Gastroesophageal sphincter (tissue), 3 donors: ENCODE measurements at regions not wholly inside any gene's neighbourhood (a gene's known extent, or its start where the extent isn't known, plus 50 kb on each side); places are given as distances from the start of the nearest gene placed in this dataset.

Source experiments
- CTCF ChIP-seq, 4 experiments: fragments of 200-600 bp in 2 of 4; fragments of 450-650 bp in 2 of 4; sonication (generic) in 1 of 4; IDR thresholded peaks; one replicate each; pipeline ENCODE4 v1.5.1; 2017 to 2019; ENCODE audit warnings: antibody characterized with exemption in 4 of 4, mild to moderate bottlenecking in 2 of 4, moderate library complexity in 2 of 4
- EP300 ChIP-seq: sonication (generic); formaldehyde crosslinking; IDR thresholded peaks from one replicate; pipeline ENCODE4 v1.6.1; 2017; ENCODE audit warnings: antibody characterized with exemption, mild to moderate bottlenecking

- TF ChIP-seq CTCF (IDR thresholded peaks at IDR 0.05) (no peak), EP300 (no peak)
Measured at GRCh38 chr21:36615274-36615964, 83.5 kb upstream of the SIM2 start.
